Mammary epithelial cell (primary cell): ENCODE measurements at regions not wholly inside any gene's neighbourhood (a gene's known extent, or its start where the extent isn't known, plus 50 kb on each side); places are given as distances from the start of the nearest gene placed in this dataset.

ENCODE experiments used
- CTCF ChIP-seq, 2 donors: IDR thresholded peaks in 1 of 2; conservative IDR thresholded peaks in 1 of 2; 2 replicates each; pipeline ENCODE4 v1.5.1; 2011 to 2012; ENCODE audit warnings: inconsistent platforms in 2 of 2, low read length in 2 of 2, mild to moderate bottlenecking in 2 of 2, control low read depth in 1 of 2, low read depth in 1 of 2; ENCODE audit not compliant: insufficient read depth in 1 of 2; ENCODE audit errors: extremely low read depth in 1 of 2
- EZH2 ChIP-seq: IDR thresholded peaks from 2 replicates; pipeline ENCODE4 v1.6.1; 2012; ENCODE audit warnings: low read length, inconsistent platforms, borderline replicate concordance

GRCh38 chr12:65565601-65566560 lies 258.4 kb upstream of the HMGA2 start:
- TF ChIP-seq CTCF (conservative IDR thresholded peaks at IDR 0.05 in 1 of 2, IDR thresholded peaks at IDR 0.05 in 1 of 2; ENCODE audit: extremely low read depth in 1 of 2, insufficient read depth in 1 of 2, low read depth in 1 of 2, low read length in 2 of 2) = no peak
- no peak for TF ChIP-seq EZH2
